Astrocyte (in vitro differentiated cells and primary cell): ENCODE measurements at regions not wholly inside any gene's neighbourhood (a gene's known extent, or its start where the extent isn't known, plus 50 kb on each side); places are given as distances from the start of the nearest gene placed in this dataset.
A peak's percentile ranks its signal among the peaks of the same experiment; 100 is the strongest.

ENCODE experiments used
- DNase-seq: peaks from one replicate; pipeline ENCODE4 v3.0.0-alpha.2; 2010; ENCODE audit warnings: low read depth
- FAIRE-seq: peaks from 2 replicates; lab custom pipeline; 2011; peaks lifted over from hg19 to GRCh38; lab: Jason Lieb, UNC
- H2AFZ ChIP-seq: 2 replicates; pipeline ENCODE4 v1.6.0; 2012; ENCODE audit warnings: low read depth, low read length, inconsistent platforms
- H3K27ac ChIP-seq: 2 replicates; pipeline ENCODE4 v1.5.1; 2011; ENCODE audit warnings: low read depth, low read length, inconsistent platforms
- H3K27me3 ChIP-seq: 2 replicates; pipeline ENCODE4 v1.6.0; 2011; ENCODE audit warnings: low read length, inconsistent platforms; ENCODE audit not compliant: insufficient read depth
- H3K36me3 ChIP-seq: 2 replicates; pipeline ENCODE4 v1.5.1; 2011; ENCODE audit warnings: low read length, inconsistent platforms; ENCODE audit not compliant: insufficient read depth
- H3K4me1 ChIP-seq: 2 replicates; pipeline ENCODE4 v1.5.1; 2011; ENCODE audit warnings: low read length, inconsistent platforms; ENCODE audit not compliant: insufficient read depth
- H3K4me2 ChIP-seq: 2 replicates; pipeline ENCODE4 v1.6.0; 2012; ENCODE audit warnings: low read length, inconsistent platforms
- H3K4me3 ChIP-seq: 2 replicates; pipeline ENCODE4 v1.5.1; 2011; ENCODE audit warnings: low read depth, mild to moderate bottlenecking, low read length, inconsistent platforms; ENCODE audit not compliant: insufficient read depth
- H3K79me2 ChIP-seq: 2 replicates; pipeline ENCODE4 v1.6.0; 2012; ENCODE audit warnings: mild to moderate bottlenecking, low read length, inconsistent platforms; ENCODE audit not compliant: insufficient read depth
- H3K9ac ChIP-seq: 2 replicates; pipeline ENCODE4 v1.6.0; 2012; ENCODE audit warnings: mild to moderate bottlenecking, low read length, inconsistent platforms
- H3K9me3 ChIP-seq: 2 replicates; pipeline ENCODE4 v1.5.1; 2012; ENCODE audit warnings: low read depth, mild to moderate bottlenecking, low read length, inconsistent platforms; ENCODE audit not compliant: insufficient read depth
- H4K20me1 ChIP-seq: 2 replicates; pipeline ENCODE4 v1.6.0; 2012; ENCODE audit warnings: low read length, inconsistent platforms; ENCODE audit not compliant: insufficient read depth
- H3K27ac Mint-ChIP-seq: one replicate; pipeline ENCODE4 v1.8.0; 2021; ENCODE audit warnings: mild to moderate bottlenecking, mixed read lengths; ENCODE audit not compliant: unreplicated experiment
- H3K27me3 Mint-ChIP-seq: one replicate; pipeline ENCODE4 v1.8.0; 2021; ENCODE audit warnings: low read depth, mixed read lengths; ENCODE audit not compliant: unreplicated experiment
- H3K36me3 Mint-ChIP-seq: one replicate; pipeline ENCODE4 v1.8.0; 2021; ENCODE audit warnings: low read depth, mixed read lengths; ENCODE audit not compliant: unreplicated experiment
- H3K4me1 Mint-ChIP-seq: one replicate; pipeline ENCODE4 v1.8.0; 2021; ENCODE audit warnings: low read depth, mixed read lengths; ENCODE audit not compliant: unreplicated experiment
- H3K4me3 Mint-ChIP-seq: one replicate; pipeline ENCODE4 v1.8.0; 2021; ENCODE audit warnings: mild to moderate bottlenecking, moderate library complexity, mixed read lengths; ENCODE audit not compliant: unreplicated experiment
- H3K9me3 Mint-ChIP-seq: one replicate; pipeline ENCODE4 v1.8.0; 2021; ENCODE audit warnings: mild to moderate bottlenecking, mixed read lengths; ENCODE audit not compliant: unreplicated experiment
- EZH2 ChIP-seq: IDR thresholded peaks from 2 replicates; pipeline ENCODE4 v1.6.1; 2012; ENCODE audit warnings: mild to moderate bottlenecking, low read length, inconsistent platforms; ENCODE audit not compliant: insufficient read depth
- TF ChIP-seq, protein P1 (sequence below): IDR thresholded peaks from 2 replicates; pipeline ENCODE4 v1.5.1; 2011; ENCODE audit warnings: low read depth, mild to moderate bottlenecking, inconsistent platforms, low read length, moderate library complexity; ENCODE audit not compliant: insufficient read depth

DNA sequence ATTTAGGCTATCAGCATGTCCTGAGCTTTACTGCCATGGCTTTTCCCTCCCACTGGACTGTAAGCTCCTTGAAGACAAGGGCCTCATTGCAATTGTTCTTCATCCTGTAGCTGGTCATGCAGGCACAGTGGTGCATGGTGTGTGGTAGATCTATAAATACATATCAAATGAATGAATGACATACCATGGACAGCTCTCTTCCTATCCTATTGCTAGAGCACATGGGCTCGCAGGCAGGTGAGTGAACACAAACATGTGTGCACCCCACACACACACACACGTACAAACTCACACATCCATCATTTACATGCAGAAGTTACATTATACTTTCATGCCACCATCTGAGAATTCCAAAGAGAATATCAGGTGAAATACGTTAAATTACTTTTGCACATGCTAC lies 172.9 kb upstream of the RUNX1 start:
- Histone ChIP-seq H3K4me2 (peak overlapping the region; percentile 30), H3K9ac (no peak overlapping the region), H3K4me1 (peaks cover 27% of the 10 kb centered on the region), H3K27me3 (no peaks in the 10 kb centered on the region), H3K79me2 (no peaks in the 10 kb centered on the region), H3K4me3 (no peak overlapping the region), H3K27ac (no peak overlapping the region), H2AFZ (no peak overlapping the region), H4K20me1 (no peaks in the 10 kb centered on the region), H3K36me3 (no peaks in the 10 kb centered on the region), H3K9me3 (no peaks in the 10 kb centered on the region)
- Mint-ChIP-seq H3K27me3 (no peaks in the 10 kb centered on the region), H3K27ac (no peak overlapping the region), H3K9me3 (peaks cover 3% of the 10 kb centered on the region), H3K4me1 (peaks cover 61% of the 10 kb centered on the region), H3K4me3 (no peak overlapping the region), H3K36me3 (no peaks in the 10 kb centered on the region)
- no peak for TF ChIP-seq EZH2
- TF ChIP-seq, protein P1, sequence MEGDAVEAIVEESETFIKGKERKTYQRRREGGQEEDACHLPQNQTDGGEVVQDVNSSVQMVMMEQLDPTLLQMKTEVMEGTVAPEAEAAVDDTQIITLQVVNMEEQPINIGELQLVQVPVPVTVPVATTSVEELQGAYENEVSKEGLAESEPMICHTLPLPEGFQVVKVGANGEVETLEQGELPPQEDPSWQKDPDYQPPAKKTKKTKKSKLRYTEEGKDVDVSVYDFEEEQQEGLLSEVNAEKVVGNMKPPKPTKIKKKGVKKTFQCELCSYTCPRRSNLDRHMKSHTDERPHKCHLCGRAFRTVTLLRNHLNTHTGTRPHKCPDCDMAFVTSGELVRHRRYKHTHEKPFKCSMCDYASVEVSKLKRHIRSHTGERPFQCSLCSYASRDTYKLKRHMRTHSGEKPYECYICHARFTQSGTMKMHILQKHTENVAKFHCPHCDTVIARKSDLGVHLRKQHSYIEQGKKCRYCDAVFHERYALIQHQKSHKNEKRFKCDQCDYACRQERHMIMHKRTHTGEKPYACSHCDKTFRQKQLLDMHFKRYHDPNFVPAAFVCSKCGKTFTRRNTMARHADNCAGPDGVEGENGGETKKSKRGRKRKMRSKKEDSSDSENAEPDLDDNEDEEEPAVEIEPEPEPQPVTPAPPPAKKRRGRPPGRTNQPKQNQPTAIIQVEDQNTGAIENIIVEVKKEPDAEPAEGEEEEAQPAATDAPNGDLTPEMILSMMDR, result no peak
- FAIRE-seq (no peak), DNase-seq (no peak)

GRCh38 chr21:35220301-35220700 lies 171.2 kb upstream of the RUNX1 start:
- no peak overlapping the region for H3K4me2 ChIP-seq
- H3K27ac ChIP-seq, result no peak overlapping the region
- no peak overlapping the region for H3K9ac ChIP-seq
- Mint-ChIP-seq H3K27me3 (no peaks in the 10 kb centered on the region), H3K9me3 (peaks cover 3% of the 10 kb centered on the region), H3K27ac (peak overlapping the region; percentile 90), H3K4me3 (no peak overlapping the region), H3K4me1 (peaks cover 52% of the 10 kb centered on the region), H3K36me3 (no peaks in the 10 kb centered on the region)
- no peak overlapping the region for H3K4me3 ChIP-seq
- DNase-seq (peak; percentile 47), FAIRE-seq (peak; percentile 69)
- TF ChIP-seq, protein P1, result no peak
- TF ChIP-seq EZH2, result no peak
- no peak overlapping the region for H2AFZ ChIP-seq
- H3K36me3 ChIP-seq, result no peaks in the 10 kb centered on the region
- H3K79me2 ChIP-seq, result no peaks in the 10 kb centered on the region
- H3K4me1 ChIP-seq, result peaks cover 27% of the 10 kb centered on the region
- H3K27me3 ChIP-seq, result no peaks in the 10 kb centered on the region
- H4K20me1 ChIP-seq, result no peaks in the 10 kb centered on the region
- no peaks in the 10 kb centered on the region for H3K9me3 ChIP-seq

DNA sequence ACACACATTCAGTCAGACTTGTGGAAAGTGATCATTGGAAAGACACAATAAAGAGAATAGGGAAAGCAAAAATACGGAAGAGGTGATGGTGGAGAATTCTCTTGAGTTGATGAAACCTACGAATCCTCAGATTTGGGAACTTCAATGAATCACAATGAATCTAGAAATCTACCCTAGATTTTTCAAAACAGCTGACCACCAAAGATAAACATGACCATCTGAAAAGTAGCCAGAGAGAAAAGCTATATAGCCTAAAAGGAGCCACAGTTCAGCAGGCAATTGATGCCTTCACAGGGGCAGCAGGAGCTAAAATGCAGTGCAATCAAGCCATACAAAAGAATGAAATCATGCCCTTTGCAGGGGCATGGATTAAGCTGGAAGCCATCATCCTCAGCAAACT lies 170.6 kb upstream of the RUNX1 start:
- no peaks in the 10 kb centered on the region for H3K79me2 ChIP-seq
- H3K27me3 Mint-ChIP-seq, result no peaks in the 10 kb centered on the region
- TF ChIP-seq EZH2, result no peak
- TF ChIP-seq, protein P1, result no peak
- no peaks in the 10 kb centered on the region for H3K36me3 ChIP-seq
- no peak overlapping the region for H3K27ac ChIP-seq
- H4K20me1 ChIP-seq, result no peaks in the 10 kb centered on the region
- H3K4me1 Mint-ChIP-seq, result peaks cover 52% of the 10 kb centered on the region
- DNase-seq (no peak), FAIRE-seq (no peak)
- H3K4me1 ChIP-seq, result peaks cover 27% of the 10 kb centered on the region
- H3K9me3 Mint-ChIP-seq, result peaks cover 3% of the 10 kb centered on the region
- no peak overlapping the region for H2AFZ ChIP-seq
- no peaks in the 10 kb centered on the region for H3K27me3 ChIP-seq
- no peaks in the 10 kb centered on the region for H3K9me3 ChIP-seq
- H3K36me3 Mint-ChIP-seq, result no peaks in the 10 kb centered on the region
- H3K9ac ChIP-seq, result no peak overlapping the region
- H3K4me3 Mint-ChIP-seq, result no peak overlapping the region
- no peak overlapping the region for H3K4me3 ChIP-seq
- peak overlapping the region; percentile 90 for H3K27ac Mint-ChIP-seq
- no peak overlapping the region for H3K4me2 ChIP-seq
